Fibroblast of lung (primary cell): ENCODE measurements at regions not wholly inside any gene's neighbourhood (a gene's known extent, or its start where the extent isn't known, plus 50 kb on each side); places are given as distances from the start of the nearest gene placed in this dataset.

ENCODE experiments used
- CTCF ChIP-seq, 2 donors: IDR thresholded peaks in 1 of 2; conservative IDR thresholded peaks in 1 of 2; 1 replicate in 1 of 2; 2 replicates in 1 of 2; pipeline ENCODE4 v1.5.1; 2011 to 2012; ENCODE audit warnings: low read length in 2 of 2, control low read depth in 1 of 2, inconsistent platforms in 1 of 2, low read depth in 1 of 2, mild to moderate bottlenecking in 1 of 2
- EZH2 ChIP-seq: IDR thresholded peaks from 2 replicates; pipeline ENCODE4 v1.5.1; 2012; ENCODE audit warnings: low read length, control low read depth, mild to moderate bottlenecking; ENCODE audit errors: missing control alignments

- TF ChIP-seq CTCF (conservative IDR thresholded peaks at IDR 0.05 in 1 of 2, IDR thresholded peaks at IDR 0.05 in 1 of 2; ENCODE audit: low read depth in 1 of 2, low read length in 2 of 2) (no peak), EZH2 (no peak)
Observed at GRCh38 chr22:22072169-22072836, 89.7 kb upstream of the TOP3B start.
